HEK293 (cell line): ENCODE measurements at regions not wholly inside any gene's neighbourhood (a gene's known extent, or its start where the extent isn't known, plus 50 kb on each side); places are given as distances from the start of the nearest gene placed in this dataset.

Experiments used
- SP7 ChIP-seq: fragments of 450-650 bp; formaldehyde crosslinking; IDR thresholded peaks from 2 replicates; pipeline ENCODE4 v1.5.1; 2016; ENCODE audit warnings: missing biosample characterization, missing genetic modification characterization
- ZBTB7A ChIP-seq: fragments of 450-650 bp; formaldehyde crosslinking; IDR thresholded peaks from 2 replicates; pipeline ENCODE4 v1.5.1; 2016; ENCODE audit warnings: low read depth, missing biosample characterization, missing genetic modification characterization
- TF ChIP-seq, protein P1 (sequence below): fragments of 450-650 bp; formaldehyde crosslinking; IDR thresholded peaks from 2 replicates; pipeline ENCODE4 v1.5.1; 2016; ENCODE audit warnings: missing biosample characterization, missing genetic modification characterization
- TF ChIP-seq, protein P2 (sequence below): fragments of 450-650 bp; formaldehyde crosslinking; IDR thresholded peaks from 2 replicates; pipeline ENCODE4 v1.5.1; 2016; ENCODE audit warnings: missing biosample characterization, missing genetic modification characterization
- TF ChIP-seq, protein P3 (sequence below): sonication (generic); formaldehyde crosslinking; IDR thresholded peaks from 2 replicates; pipeline ENCODE4 v1.8.1; 2022; ENCODE audit warnings: mild to moderate bottlenecking, moderate library complexity, missing genetic modification reagents
- TF ChIP-seq, protein P4 (sequence below): fragments of 450-650 bp; formaldehyde crosslinking; IDR thresholded peaks from 2 replicates; pipeline ENCODE4 v1.5.1; 2016; ENCODE audit warnings: missing biosample characterization, missing genetic modification characterization
- TF ChIP-seq, protein P5 (sequence below): fragments of 450-650 bp; formaldehyde crosslinking; IDR thresholded peaks from 2 replicates; pipeline ENCODE4 v1.5.1; 2016; ENCODE audit warnings: missing biosample characterization, missing genetic modification characterization

DNA sequence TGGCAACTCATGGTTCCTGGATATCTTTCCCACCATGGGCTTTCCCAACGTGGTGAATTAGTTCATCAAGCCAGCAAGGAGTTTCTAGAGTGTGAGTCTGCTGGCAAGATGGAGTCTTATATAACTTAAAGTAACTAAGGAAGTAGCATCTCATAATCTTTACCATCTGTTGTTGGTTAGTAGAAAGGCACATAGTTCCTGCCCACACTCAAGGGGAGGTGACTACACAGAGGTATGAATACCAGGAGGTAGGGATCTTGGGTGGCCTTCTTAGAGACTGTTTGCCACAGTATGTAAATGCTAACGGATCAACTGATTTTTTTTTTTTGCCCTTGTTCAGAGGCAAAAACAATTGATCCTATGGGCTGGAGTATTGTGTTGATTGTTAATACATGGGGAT, 446.9 kb downstream of the ATP23 start:
- TF ChIP-seq SP7 (tag by site-specific recombination) (no peak), ZBTB7A (tag by site-specific recombination) (no peak)
- TF ChIP-seq, protein P1, sequence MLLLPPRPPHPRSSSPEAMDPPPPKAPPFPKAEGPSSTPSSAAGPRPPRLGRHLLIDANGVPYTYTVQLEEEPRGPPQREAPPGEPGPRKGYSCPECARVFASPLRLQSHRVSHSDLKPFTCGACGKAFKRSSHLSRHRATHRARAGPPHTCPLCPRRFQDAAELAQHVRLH (tag by site-specific recombination): no peak
- TF ChIP-seq, protein P2, sequence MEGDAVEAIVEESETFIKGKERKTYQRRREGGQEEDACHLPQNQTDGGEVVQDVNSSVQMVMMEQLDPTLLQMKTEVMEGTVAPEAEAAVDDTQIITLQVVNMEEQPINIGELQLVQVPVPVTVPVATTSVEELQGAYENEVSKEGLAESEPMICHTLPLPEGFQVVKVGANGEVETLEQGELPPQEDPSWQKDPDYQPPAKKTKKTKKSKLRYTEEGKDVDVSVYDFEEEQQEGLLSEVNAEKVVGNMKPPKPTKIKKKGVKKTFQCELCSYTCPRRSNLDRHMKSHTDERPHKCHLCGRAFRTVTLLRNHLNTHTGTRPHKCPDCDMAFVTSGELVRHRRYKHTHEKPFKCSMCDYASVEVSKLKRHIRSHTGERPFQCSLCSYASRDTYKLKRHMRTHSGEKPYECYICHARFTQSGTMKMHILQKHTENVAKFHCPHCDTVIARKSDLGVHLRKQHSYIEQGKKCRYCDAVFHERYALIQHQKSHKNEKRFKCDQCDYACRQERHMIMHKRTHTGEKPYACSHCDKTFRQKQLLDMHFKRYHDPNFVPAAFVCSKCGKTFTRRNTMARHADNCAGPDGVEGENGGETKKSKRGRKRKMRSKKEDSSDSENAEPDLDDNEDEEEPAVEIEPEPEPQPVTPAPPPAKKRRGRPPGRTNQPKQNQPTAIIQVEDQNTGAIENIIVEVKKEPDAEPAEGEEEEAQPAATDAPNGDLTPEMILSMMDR: no peak
- TF ChIP-seq, protein P3, sequence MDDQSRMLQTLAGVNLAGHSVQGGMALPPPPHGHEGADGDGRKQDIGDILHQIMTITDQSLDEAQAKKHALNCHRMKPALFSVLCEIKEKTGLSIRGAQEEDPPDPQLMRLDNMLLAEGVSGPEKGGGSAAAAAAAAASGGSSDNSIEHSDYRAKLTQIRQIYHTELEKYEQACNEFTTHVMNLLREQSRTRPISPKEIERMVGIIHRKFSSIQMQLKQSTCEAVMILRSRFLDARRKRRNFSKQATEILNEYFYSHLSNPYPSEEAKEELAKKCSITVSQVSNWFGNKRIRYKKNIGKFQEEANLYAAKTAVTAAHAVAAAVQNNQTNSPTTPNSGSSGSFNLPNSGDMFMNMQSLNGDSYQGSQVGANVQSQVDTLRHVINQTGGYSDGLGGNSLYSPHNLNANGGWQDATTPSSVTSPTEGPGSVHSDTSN (CRISPR knock-in tag): no peak
- TF ChIP-seq, protein P4, sequence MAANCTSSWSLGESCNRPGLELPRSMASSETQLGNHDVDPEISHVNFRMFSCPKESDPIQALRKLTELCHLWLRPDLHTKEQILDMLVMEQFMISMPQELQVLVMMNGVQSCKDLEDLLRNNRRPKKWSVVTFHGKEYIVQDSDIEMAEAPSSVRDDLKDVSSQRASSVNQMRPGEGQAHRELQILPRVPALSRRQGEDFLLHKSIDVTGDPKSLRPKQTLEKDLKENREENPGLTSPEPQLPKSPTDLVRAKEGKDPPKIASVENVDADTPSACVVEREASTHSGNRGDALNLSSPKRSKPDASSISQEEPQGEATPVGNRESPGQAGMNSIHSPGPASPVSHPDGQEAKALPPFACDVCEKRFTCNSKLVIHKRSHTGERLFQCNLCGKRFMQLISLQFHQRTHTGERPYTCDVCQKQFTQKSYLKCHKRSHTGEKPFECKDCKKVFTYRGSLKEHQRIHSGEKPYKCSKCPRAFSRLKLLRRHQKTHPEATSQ (tag by site-specific recombination): no peak
- TF ChIP-seq, protein P5, sequence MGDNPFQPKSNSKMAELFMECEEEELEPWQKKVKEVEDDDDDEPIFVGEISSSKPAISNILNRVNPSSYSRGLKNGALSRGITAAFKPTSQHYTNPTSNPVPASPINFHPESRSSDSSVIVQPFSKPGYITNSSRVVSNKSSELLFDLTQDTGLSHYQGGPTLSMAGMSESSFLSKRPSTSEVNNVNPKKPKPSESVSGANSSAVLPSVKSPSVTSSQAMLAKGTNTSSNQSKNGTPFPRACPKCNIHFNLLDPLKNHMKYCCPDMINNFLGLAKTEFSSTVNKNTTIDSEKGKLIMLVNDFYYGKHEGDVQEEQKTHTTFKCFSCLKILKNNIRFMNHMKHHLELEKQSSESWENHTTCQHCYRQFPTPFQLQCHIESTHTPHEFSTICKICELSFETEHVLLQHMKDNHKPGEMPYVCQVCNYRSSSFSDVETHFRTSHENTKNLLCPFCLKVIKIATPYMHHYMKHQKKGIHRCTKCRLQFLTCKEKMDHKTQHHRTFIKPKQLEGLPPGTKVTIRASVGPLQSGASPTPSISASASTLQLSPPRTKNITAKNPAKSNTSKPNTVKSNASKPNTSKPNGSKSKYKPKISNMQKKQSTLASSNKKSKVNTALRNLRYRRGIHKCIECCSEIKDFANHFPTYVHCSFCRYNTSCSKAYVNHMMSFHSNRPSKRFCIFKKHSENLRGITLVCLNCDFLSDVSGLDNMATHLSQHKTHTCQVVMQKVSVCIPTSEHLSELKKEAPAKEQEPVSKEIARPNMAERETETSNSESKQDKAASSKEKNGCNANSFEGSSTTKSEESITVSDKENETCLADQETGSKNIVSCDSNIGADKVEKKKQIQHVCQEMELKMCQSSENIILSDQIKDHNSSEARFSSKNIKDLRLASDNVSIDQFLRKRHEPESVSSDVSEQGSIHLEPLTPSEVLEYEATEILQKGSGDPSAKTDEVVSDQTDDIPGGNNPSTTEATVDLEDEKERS (tag by site-specific recombination): no peak
